OCI-LY7 (cell line): ENCODE measurements at regions not wholly inside any gene's neighbourhood (a gene's known extent, or its start where the extent isn't known, plus 50 kb on each side); places are given as distances from the start of the nearest gene placed in this dataset.

Source experiments
- EZH2phosphoT487 ChIP-seq: fragments of 200-600 bp; sonication (generic); IDR thresholded peaks from 2 replicates; pipeline ENCODE4 v1.6.1; 2018; ENCODE audit warnings: low read depth, borderline replicate concordance, mild to moderate bottlenecking, mixed run types, antibody characterized with exemption, low read length, moderate library complexity, mixed read lengths
- TF ChIP-seq, protein P1 (sequence below): fragments of 200-600 bp; sonication (generic); conservative IDR thresholded peaks from 2 replicates; pipeline ENCODE4 v1.5.1; 2014; ENCODE audit warnings: mild to moderate bottlenecking, antibody characterized with exemption, low read length, moderate library complexity, mixed read lengths

DNA sequence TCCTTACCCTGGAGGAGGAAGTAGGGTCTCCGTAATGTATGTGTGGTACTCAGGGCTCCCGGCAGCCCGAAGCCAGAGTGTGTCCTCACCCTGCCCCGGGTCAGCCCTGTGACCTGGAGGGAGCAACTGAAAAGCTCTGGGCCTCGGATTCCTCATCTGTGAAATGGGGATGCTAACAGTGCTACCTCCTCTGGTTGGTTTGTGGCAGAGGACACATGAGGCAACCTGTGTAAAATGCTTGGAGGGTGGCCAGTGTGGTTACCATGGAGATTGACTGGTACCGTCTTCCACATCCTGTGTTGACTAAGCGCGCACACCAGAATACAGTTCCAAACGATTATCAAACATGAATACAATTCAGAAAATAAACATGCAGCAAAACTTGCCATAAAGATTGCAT, 163.8 kb upstream of the KLF6 start:
- TF ChIP-seq, protein P1, sequence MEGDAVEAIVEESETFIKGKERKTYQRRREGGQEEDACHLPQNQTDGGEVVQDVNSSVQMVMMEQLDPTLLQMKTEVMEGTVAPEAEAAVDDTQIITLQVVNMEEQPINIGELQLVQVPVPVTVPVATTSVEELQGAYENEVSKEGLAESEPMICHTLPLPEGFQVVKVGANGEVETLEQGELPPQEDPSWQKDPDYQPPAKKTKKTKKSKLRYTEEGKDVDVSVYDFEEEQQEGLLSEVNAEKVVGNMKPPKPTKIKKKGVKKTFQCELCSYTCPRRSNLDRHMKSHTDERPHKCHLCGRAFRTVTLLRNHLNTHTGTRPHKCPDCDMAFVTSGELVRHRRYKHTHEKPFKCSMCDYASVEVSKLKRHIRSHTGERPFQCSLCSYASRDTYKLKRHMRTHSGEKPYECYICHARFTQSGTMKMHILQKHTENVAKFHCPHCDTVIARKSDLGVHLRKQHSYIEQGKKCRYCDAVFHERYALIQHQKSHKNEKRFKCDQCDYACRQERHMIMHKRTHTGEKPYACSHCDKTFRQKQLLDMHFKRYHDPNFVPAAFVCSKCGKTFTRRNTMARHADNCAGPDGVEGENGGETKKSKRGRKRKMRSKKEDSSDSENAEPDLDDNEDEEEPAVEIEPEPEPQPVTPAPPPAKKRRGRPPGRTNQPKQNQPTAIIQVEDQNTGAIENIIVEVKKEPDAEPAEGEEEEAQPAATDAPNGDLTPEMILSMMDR: no peak
- TF ChIP-seq EZH2phosphoT487: no peak
